ENCODE measurements at regions not wholly inside any gene's neighbourhood (a gene's known extent, or its start where the extent isn't known, plus 50 kb on each side); places are given as distances from the start of the nearest gene placed in this dataset.

GRCh38 chr2:239767021-239767905 is 257.9 kb downstream of the NDUFA10 start:
- peaks cover 2% of the 10 kb centered on the region for H3K36me3 Mint-ChIP-seq (ENCODE audit: low read depth)
- DNase-seq (ENCODE audit: low spot score), result peak; percentile 72
- H3K27me3 Mint-ChIP-seq (ENCODE audit: low read depth), result peaks cover 7% of the 10 kb centered on the region
- H3K27ac Mint-ChIP-seq (ENCODE audit: unreplicated experiment), result no peak overlapping the region
- no peak overlapping the region for H3K4me3 Mint-ChIP-seq (ENCODE audit: unreplicated experiment)
- H3K9me3 Mint-ChIP-seq (ENCODE audit: low read depth), result peaks cover 6% of the 10 kb centered on the region
- H3K4me1 Mint-ChIP-seq (ENCODE audit: low read depth), result peaks cover 3% of the 10 kb centered on the region
- no peak for TF ChIP-seq CTCF (IDR thresholded peaks at IDR 0.05)

- H3K4me1 Mint-ChIP-seq (ENCODE audit: low read depth), result peaks cover 3% of the 10 kb centered on the region
- H3K4me3 Mint-ChIP-seq (ENCODE audit: unreplicated experiment), result no peak overlapping the region
- H3K27ac Mint-ChIP-seq (ENCODE audit: unreplicated experiment), result no peak overlapping the region
- peak; percentile 62 for DNase-seq (ENCODE audit: low spot score)
- H3K36me3 Mint-ChIP-seq (ENCODE audit: low read depth), result no peaks in the 10 kb centered on the region
- H3K9me3 Mint-ChIP-seq (ENCODE audit: low read depth), result peaks cover 7% of the 10 kb centered on the region
- no peak for TF ChIP-seq CTCF (IDR thresholded peaks at IDR 0.05)
- peaks cover 9% of the 10 kb centered on the region for H3K27me3 Mint-ChIP-seq (ENCODE audit: low read depth)
Measured at GRCh38 chr2:239765911-239766310, 259.2 kb downstream of the NDUFA10 start.

GRCh38 chr2:239765076-239765845 is 259.9 kb downstream of the NDUFA10 start:
- TF ChIP-seq CTCF (IDR thresholded peaks at IDR 0.05), result no peak
- Mint-ChIP-seq H3K9me3 (ENCODE audit: low read depth) (peaks cover 9% of the 10 kb centered on the region), H3K4me3 (ENCODE audit: unreplicated experiment) (no peak overlapping the region), H3K36me3 (ENCODE audit: low read depth) (peaks cover 1% of the 10 kb centered on the region), H3K4me1 (ENCODE audit: low read depth) (peaks cover 3% of the 10 kb centered on the region), H3K27me3 (ENCODE audit: low read depth) (peaks cover 9% of the 10 kb centered on the region), H3K27ac (ENCODE audit: unreplicated experiment) (no peak overlapping the region)
- peak; percentile 47 for DNase-seq (ENCODE audit: low spot score)

- H3K27ac Mint-ChIP-seq (ENCODE audit: unreplicated experiment), result no peak overlapping the region
- peaks cover 16% of the 10 kb centered on the region for H3K9me3 Mint-ChIP-seq (ENCODE audit: low read depth)
- peak; percentile 30 for TF ChIP-seq CTCF (IDR thresholded peaks at IDR 0.05)
- peaks cover 4% of the 10 kb centered on the region for H3K36me3 Mint-ChIP-seq (ENCODE audit: low read depth)
- DNase-seq (ENCODE audit: low spot score), result peak; percentile 38
- peaks cover 4% of the 10 kb centered on the region for H3K4me1 Mint-ChIP-seq (ENCODE audit: low read depth)
- no peak overlapping the region for H3K4me3 Mint-ChIP-seq (ENCODE audit: unreplicated experiment)
- peaks cover 9% of the 10 kb centered on the region for H3K27me3 Mint-ChIP-seq (ENCODE audit: low read depth)
Measured at GRCh38 chr2:239763433-239764097, 261.6 kb downstream of the NDUFA10 start.

Measured in chondrocyte (in vitro differentiated cells).